ENCODE measurements at regions not wholly inside any gene's neighbourhood (a gene's known extent, or its start where the extent isn't known, plus 50 kb on each side); places are given as distances from the start of the nearest gene placed in this dataset.

- TF ChIP-seq EGR1 (IDR thresholded peaks at IDR 0.05; ENCODE audit: borderline replicate concordance in 1 of 2, low read depth in 2 of 2, low read length in 2 of 2) (no peak), ETV6 (conservative IDR thresholded peaks at IDR 0.05 in 1 of 2, IDR thresholded peaks at IDR 0.05 in 1 of 2; ENCODE audit: borderline replicate concordance in 1 of 2, low read depth in 1 of 2) (no peak)
Observed at GRCh38 chr5:14082973-14083372, 60.2 kb upstream of the TRIO start (continued).

- no TSS peak for BruUV-seq (replicated peaks)
- no peaks in the 10 kb centered on the region; the same call in 2 of the 3 replicates for H3K9me3 ChIP-seq (replicated peaks; ENCODE audit: control insufficient read depth, insufficient read depth, low read length)
Observed at GRCh38 chr5:14082523-14082922, 60.6 kb upstream of the TRIO start.

More at GRCh38 chr5:14082523-14082922, 60.6 kb upstream of the TRIO start:
- TF ChIP-seq SIX5 (IDR thresholded peaks at IDR 0.05; ENCODE audit: low read depth, low read length, severe bottlenecking) (no peak), SIN3A (IDR thresholded peaks at IDR 0.05; ENCODE audit: low read depth, low read length) (no peak), ELK1 (IDR thresholded peaks at IDR 0.05; ENCODE audit: low read depth, low read length) (no peak), ZNF622 (IDR thresholded peaks at IDR 0.05) (no peak)
- Histone ChIP-seq H2AFZ (ENCODE audit: control insufficient read depth, low read depth, low read length) (no peak overlapping the region), H4K20me1 (ENCODE audit: control insufficient read depth, insufficient read depth) (no peaks in the 10 kb centered on the region), H3K36me3 (ENCODE audit: control insufficient read depth in 2 of 2, insufficient read depth in 2 of 2, low read length in 1 of 2) (no peaks in the 10 kb centered on the region), H3K4me1 (ENCODE audit: control insufficient read depth, insufficient read depth, low read length) (no peaks in the 10 kb centered on the region), H3K4me3 (no peak overlapping the region), H3K79me2 (ENCODE audit: control insufficient read depth, insufficient read depth, low read length) (no peaks in the 10 kb centered on the region), H3K9ac (ENCODE audit: control insufficient read depth, insufficient read depth, low read length) (no peak overlapping the region), H3K27me3 (replicated peaks in 1 of 2; ENCODE audit: control insufficient read depth in 2 of 2, insufficient read depth in 2 of 2, low read length in 1 of 2) (peaks cover 0 to 2% of the 10 kb centered on the region in 2 experiments; a peak in 1 of 4 replicates), H3K27ac (ENCODE audit: control insufficient read depth, insufficient read depth) (no peak overlapping the region), H3K4me2 (ENCODE audit: control insufficient read depth, insufficient read depth) (no peak overlapping the region)
- RAD21 ChIA-PET (ENCODE audit: unreplicated experiment): no interaction called here
- CTCF ChIA-PET: no interaction called here
- POLR2A ChIA-PET: no interaction called here
- intact Hi-C loops (cut with micrococcal nuclease; ENCODE audit: unreplicated experiment) (no loop called here), in situ Hi-C loops (cut with MboI) (no loop called here)
- no peak for DNase-seq (ENCODE audit: low read depth, low spot score)
- no peak for ATAC-seq
- no peak for FAIRE-seq
- SMC1A ChIA-PET (ENCODE audit: uncharacterized antibody, unreplicated experiment): no interaction called here
- WGBS (ENCODE audit: insufficient coverage, insufficient replicate concordance, low lambda C conversion rate, missing lambda C conversion rate): 55% methylated on average over 4 of the region's 4 CpGs
